VCaP (cell line): ENCODE measurements at regions not wholly inside any gene's neighbourhood (a gene's known extent, or its start where the extent isn't known, plus 50 kb on each side); places are given as distances from the start of the nearest gene placed in this dataset.

Experiments used
- H3K27ac ChIP-seq: fragments of 450-650 bp; 2 replicates; pipeline ENCODE4 v1.5.1; 2017
- CTCF ChIP-seq: fragments of 450-650 bp; conservative IDR thresholded peaks from 2 replicates; pipeline ENCODE4 v1.5.1; 2017; ENCODE audit warnings: mild to moderate bottlenecking, moderate library complexity

DNA sequence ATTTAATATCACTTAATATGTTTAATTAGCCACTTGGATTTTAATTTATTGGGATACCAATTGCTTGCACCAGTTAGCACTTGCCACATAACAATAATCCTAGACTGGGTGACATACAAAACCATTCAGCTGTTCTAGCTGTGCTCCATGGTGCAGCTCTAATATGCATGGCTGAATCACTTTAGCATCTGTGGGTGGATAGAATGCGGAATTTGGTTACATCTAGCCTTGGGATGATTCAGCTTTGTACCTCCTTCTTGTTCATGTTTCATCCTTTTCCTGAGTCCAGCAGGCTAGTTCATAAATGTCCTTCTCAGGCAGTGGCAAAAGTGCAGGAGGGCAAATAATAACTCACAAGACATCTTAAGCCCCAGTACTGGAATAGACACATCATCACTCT is 1263.0 kb downstream of the LRFN5 start:
- no peak for TF ChIP-seq CTCF
- H3K27ac ChIP-seq: no peak overlapping the region

GRCh38 chr14:42862114-42862513 is 1255.4 kb downstream of the LRFN5 start:
- TF ChIP-seq CTCF: no peak
- H3K27ac ChIP-seq: no peak overlapping the region

GRCh38 chr14:42860371-42860770 is 1253.7 kb downstream of the LRFN5 start:
- TF ChIP-seq CTCF: no peak
- no peak overlapping the region for H3K27ac ChIP-seq

GRCh38 chr14:42856106-42856505 is 1249.4 kb downstream of the LRFN5 start:
- no peak for TF ChIP-seq CTCF
- no peak overlapping the region for H3K27ac ChIP-seq

DNA sequence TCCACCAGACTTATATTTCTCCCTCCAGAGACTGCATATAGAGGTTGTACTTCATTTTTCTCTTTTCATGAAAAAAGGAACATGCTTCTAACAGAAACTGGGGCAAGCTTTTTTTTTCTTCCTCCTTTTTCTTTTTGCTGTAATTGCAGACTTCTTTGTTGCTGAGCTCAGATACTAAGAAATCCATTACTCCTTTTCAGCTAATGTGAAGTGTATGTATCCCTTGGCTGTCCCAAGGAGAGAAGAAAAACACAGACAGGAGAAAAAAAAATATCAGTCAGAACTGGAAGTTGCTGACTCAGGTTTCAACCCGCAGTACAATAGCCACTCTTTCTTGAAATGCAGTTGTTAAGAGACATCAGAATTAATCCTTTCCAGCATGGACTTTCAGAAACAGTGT is 1248.4 kb downstream of the LRFN5 start:
- no peak for TF ChIP-seq CTCF
- H3K27ac ChIP-seq: no peak overlapping the region

GRCh38 chr14:42854061-42854460 is 1247.4 kb downstream of the LRFN5 start:
- H3K27ac ChIP-seq: no peak overlapping the region
- no peak for TF ChIP-seq CTCF

GRCh38 chr14:42848652-42849051 is 1242.0 kb downstream of the LRFN5 start:
- TF ChIP-seq CTCF: no peak
- H3K27ac ChIP-seq: no peak overlapping the region

DNA sequence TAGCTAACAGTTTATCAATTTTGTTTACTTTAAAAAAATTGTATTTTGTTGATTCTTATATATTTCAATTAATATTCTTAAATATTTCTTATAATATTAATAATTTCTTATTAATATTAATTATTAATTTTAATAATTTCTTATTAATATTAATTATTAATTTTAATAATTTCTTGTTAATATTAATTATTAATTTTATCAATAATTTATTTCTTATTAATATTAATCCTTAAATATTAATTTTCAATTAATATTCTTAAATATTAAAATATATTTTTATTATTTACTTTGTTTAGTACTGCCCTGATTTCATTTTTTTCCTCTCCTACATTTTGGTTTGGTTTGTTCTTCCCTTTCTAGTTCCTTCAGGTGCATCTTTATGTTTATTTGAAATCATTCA is 1208.1 kb downstream of the LRFN5 start:
- no peak for TF ChIP-seq CTCF
- no peak overlapping the region for H3K27ac ChIP-seq
